D721Med (cell line): ENCODE measurements at regions not wholly inside any gene's neighbourhood (a gene's known extent, or its start where the extent isn't known, plus 50 kb on each side); places are given as distances from the start of the nearest gene placed in this dataset.
A peak's percentile ranks its signal among the peaks of the same experiment; 100 is the strongest.

Experiments used
- DNase-seq: peaks from one replicate; pipeline ENCODE4 v3.0.0; 2011; ENCODE audit warnings: low spot score; ENCODE audit not compliant: insufficient read length
- FAIRE-seq: peaks from 2 replicates; lab custom pipeline; 2011; peaks lifted over from hg19 to GRCh38; lab: Jason Lieb, UNC
- CTCF ChIP-seq: IDR thresholded peaks from 2 replicates; pipeline ENCODE4 v1.5.1; 2012; ENCODE audit warnings: mild to moderate bottlenecking, control low read depth; ENCODE audit not compliant: insufficient read depth; ENCODE audit errors: missing control alignments

DNA sequence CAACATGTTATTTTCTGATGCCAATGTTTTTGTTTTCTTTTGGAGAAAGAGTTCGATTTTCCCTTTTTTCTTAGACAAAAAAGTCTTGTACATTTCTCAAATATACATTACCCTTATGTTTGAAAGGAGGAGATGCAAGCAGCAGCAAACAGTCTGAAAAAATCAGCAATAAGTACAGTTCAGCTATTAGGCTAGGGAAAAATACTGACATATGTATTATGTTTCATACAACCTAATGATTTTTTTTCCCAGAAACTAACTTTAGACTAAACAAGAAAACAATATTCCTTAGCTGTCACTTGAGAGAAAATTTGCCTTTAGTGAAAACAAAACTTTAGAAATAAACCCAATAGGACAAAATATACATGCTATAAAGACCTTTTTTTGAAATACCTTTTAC lies 1223.5 kb downstream of the SLITRK1 start:
- TF ChIP-seq CTCF: no peak
- FAIRE-seq: no peak
- no peak for DNase-seq

DNA sequence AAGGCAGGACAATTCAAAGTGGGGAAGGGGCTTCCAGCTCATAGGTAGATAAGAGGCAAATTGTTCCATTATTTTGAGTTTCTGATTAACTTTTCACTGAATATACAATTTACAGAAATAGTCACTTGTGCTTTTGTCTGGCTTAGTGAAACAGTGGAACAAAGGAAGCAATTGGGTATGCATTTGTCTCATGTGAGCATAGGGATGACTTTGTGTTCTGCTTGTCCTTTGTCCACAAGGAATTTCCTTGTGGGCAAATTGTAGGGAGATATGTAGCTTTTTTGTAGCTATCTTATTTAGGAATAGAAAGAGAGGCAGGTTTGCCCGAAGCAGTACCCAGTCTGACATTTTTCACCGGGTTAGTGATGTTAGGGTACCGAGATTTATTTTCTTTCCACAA lies 1224.8 kb downstream of the SLITRK1 start:
- no peak for FAIRE-seq

DNA sequence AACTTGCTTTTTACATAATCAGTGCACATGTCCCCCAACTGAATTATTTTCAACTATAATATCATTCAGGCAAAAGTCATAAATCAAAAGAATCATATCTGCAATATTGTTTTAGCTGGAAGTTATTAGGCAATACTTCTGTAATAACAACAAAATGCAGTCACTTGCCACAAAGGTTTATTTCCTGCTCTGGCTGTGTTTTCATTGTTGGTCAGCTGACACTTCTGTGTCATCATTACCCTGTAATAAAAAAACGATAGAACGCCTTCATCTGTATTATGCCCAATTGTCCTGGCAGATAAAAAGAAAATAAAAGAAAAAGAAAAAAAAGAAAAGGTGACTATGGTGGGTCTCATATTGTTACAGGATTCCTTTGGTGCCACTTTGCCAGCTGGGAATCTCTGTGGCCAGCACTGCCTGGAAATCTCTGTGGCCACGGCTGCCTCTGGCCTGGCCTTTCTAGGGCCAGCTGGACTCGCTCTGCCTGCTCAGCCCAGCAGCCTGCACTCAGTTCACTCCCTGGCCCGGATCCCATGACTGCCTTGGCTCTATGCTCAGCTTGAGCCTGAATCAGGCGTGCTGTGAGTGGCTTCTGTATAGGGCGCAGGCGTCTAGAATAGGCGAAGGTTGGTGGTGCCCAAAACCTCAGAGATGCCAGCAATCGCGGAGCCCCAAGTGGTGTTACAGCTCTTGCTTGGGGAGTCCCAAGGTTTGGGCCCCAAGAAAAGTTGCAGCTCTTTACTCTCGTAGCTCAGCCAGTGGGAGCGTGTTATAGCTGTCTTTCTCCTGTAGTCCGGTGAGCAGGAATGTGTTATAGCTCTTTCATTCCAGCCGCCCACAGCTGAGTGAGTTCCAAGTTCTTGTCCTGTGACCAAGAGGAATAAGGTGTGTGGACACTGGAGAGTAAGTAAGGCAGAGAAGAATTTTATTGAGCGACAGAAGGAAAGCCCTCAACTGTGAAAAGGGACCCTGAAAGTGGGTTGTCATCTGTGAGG lies 1227.1 kb downstream of the SLITRK1 start:
- DNase-seq (no peak), FAIRE-seq (no peak)
- no peak for TF ChIP-seq CTCF

More for the DNA sequence above, 1224.8 kb downstream of the SLITRK1 start:
- TF ChIP-seq CTCF: no peak
- DNase-seq: no peak

DNA sequence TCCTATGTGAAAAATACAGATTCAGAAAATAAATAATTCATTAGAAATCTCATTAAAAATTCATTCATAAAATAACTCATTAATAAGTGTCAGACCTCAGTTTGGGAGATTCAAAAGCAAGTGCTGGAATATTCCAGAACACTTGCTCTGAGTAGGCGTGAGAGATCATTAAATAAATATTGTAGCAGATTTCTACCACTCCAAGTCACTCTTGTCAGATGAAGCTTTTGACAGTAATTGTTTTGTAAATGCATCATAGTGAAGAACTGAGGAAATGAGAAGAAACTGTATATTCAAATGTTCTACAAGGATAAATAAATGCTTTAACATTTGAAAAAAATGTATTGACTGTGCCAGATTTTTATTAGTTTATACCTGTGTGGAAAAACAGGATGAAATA lies 1228.1 kb downstream of the SLITRK1 start:
- no peak for DNase-seq
- TF ChIP-seq CTCF: no peak
- no peak for FAIRE-seq

- TF ChIP-seq CTCF: no peak
- no peak for DNase-seq
- no peak for FAIRE-seq
These were observed 1234.7 kb downstream of the SLITRK1 start for GRCh38 chr13:82647540-82647939.

- FAIRE-seq (peak; percentile 87), DNase-seq (no peak)
- TF ChIP-seq CTCF: no peak
These were observed 1246.2 kb downstream of the SLITRK1 start for GRCh38 chr13:82636119-82636518.

GRCh38 chr13:82634946-82635345 lies 1247.3 kb downstream of the SLITRK1 start:
- no peak for TF ChIP-seq CTCF
- FAIRE-seq (no peak), DNase-seq (no peak)
